DMS53 treated with DMSO at 0.1 percent for 48 hours (cell line): ENCODE measurements at regions not wholly inside any gene's neighbourhood (a gene's known extent, or its start where the extent isn't known, plus 50 kb on each side); places are given as distances from the start of the nearest gene placed in this dataset.
"Not testable (repeated sequence)": the region's sequence is repeated elsewhere in the genome, so short reads cannot be mapped to it uniquely, and the experiment has no call there.

Experiments
- DNase-seq: peaks from one replicate; lab custom pipeline; 2025; ENCODE audit not compliant: unreplicated experiment; lab: John Stamatoyannopoulos, UW

DNA sequence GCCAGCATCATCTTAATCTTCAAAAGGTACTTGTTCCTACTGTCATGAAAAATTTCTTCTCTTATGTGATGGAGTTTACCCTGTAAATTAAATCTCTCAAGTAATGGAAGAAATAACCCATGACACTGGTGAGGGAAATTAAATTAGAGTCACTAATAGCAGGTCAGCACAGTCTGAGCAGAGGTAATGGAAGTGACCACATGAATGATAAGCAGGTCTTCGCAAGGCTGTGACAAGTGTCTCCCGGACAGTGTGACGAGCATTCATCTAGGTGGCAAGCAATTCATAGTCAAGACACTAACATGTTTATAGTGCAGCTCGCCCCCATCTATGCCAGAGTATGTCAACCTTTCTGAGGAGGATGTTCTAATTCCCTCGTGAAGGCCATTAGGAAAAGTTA lies 249.2 kb downstream of the FRK start:
- no peak for DNase-seq

DNA sequence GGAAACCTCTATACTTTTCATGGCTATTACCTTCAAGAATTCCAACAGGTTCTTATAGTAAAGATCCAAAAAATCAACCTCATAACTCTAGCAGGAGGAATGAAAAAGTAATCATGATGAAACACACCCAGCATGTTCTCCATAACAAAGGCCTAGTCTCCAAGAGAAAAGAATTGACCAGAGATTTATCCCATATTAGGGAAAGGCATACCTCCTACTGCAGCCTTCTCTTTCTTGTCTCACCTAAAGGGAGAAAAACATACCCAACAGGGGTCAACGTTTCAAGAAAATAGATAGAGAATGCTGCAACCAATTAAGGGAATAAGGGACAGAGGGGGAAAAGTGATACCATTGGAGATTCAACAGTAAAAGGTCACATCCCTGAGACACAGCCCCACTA lies 262.5 kb downstream of the FRK start:
- DNase-seq: no peak

DNA sequence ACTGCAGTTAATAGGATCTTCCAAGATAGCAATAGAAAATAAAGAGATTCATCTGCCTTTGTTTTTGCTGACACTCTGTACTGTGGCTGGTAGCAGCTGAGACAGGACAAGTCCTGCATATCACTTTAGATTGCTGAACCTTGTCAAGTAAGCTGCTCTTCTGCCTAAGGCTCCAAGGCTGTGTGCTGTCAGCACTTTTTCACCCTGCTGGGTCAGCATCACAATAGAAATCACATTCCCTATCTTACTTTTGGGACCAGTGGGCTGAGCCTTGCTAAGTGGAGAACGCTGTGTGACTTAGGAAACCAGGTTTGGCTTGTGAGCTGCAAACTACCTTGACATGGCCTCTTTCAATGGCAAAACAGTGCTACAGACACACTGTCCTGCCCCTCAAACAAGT lies 263.9 kb downstream of the FRK start:
- no peak for DNase-seq

DNA sequence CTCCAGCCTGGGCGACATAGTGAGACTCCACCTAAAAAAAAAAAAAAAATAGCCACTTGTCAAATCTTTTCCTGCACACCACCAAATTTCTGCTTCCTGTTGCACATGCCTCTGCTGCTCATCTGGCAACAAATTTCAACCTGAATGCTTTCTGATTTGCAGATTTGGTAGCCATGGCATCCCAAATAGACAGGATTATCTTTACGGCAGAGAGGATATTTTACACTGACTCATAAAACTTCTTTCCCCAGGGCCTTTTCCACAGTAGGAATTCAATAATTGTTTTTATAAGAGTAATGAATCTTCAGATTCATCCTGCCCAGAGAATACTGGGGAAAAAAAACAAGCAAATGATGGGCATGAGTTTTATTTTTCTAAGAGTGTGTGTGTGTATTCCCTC lies 264.6 kb downstream of the FRK start:
- no peak for DNase-seq

DNA sequence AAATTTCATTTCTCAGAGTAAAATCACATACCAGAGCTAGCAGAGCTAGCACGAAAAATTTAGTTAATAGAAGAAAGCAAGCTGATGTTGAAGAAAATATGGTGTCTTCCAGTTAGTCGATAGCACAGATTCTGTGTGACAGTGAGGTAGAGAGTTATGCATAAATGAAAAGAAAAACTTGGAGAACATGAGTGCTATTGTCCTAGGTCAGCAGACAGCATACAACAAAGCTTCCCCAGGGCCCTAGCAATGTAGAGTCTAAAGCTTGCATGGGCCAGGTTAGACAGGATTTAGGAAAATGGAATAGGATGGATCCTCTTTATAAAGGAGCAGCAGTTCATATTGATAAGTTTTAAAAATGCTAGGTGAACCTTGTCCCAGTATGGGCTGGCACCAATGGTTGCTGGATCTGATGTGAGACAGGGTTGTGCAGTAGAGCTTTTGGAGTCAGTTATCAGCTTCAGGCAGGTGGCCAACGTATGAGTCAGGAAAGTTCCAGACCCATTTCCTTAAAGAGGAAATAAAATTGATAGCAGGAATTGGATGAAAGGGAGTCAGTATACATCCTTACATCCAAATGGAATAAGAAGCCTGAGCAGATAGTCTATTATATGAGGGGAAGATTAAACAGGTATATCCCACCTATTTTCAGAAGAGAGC lies 277.2 kb downstream of the FRK start:
- no peak for DNase-seq

DNA sequence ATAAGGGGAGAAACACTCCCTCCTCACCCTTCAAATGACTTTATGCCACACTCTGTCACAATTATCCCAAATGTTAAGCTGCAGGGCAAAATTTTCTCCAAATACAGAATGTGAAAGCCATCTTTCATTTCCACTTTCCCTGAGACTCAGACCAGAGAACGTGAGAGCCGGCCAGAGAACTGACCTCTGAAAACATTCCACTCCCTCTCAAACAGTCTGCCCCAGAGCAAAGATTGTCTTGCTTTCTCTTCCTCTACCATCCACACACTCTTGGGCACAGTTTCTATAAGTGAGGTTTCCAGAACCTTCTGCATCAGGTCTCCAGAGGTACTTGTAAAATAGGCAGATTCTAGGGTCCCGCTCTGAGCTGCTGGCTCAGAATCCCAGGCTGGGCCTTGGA lies 278.1 kb downstream of the FRK start:
- DNase-seq: no peak

DNA sequence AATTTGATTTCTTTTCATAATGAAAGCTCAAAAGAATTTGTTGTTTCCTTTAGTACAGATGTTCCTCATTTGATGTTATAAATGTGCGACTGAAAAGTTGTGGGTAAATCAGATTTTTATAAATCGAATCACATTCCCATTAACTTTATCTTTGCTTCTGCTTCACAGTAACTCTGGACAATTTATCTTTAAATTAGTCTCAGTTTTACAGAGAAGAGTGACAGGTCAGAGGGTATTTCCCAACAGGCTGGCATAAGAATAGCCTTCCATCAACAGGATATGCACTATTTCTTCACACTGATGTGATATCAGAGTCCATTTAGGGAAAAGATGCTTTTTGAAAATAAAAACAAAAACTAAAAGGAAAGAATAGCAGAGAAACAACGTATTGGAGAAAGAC lies 286.9 kb downstream of the FRK start:
- no peak for DNase-seq

DNA sequence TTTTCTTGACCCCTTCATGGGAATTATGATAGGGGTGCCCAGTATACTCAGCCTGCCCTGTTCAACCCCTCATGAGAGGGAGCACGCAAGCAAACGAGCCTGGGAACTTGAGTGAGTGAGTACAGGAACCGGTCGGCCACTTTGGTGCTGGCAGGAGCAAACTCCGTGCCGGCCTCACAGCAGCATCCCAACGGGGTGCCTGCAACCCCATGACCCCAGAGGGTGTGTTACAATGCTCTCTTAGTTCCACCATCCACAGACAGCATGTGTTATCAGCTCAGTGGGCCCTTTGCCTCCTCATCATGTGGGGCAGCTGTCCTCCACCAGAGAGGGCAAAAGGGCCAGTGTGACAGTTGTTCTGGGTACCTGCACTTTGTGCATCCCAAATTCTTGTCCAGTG lies 289.8 kb downstream of the FRK start:
- DNase-seq: no peak

DNA sequence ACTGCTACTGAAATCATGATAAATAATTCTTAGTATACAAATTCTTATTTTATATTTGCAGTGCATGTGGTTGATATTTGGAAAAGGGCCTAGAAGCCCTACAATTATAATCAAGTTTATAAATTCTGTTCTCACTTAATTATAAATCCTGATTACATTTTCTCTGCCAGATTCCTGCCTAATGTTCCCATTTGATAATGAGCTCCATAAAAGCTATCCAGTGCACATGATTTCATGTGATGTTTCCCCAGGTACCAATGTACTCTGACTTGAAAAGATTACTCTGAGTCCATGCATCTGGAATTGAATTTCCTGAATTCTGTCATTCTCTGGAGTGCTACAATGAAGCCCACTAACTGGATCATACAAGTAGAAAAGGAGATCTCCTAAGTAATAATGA lies 292.2 kb downstream of the FRK start:
- DNase-seq: no peak

DNA sequence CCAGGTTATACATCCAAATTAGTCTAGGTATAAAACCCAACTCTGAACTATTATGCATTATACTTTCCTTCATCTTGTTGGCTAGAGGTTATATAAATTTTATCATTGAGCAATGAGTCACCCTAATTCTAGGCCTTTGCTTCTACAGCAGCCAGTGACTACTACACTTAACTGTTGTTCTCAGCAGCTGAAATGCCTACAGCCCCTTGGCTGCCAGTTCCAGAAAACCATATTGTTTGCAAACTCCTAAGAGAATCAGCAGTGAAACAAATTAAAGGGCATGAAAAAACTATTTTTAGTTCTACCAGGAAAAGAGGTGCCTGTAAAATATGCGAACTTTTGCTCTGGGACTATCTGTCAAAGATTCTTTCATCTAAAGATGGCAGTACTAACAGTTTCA lies 292.8 kb downstream of the FRK start:
- no peak for DNase-seq

DNA sequence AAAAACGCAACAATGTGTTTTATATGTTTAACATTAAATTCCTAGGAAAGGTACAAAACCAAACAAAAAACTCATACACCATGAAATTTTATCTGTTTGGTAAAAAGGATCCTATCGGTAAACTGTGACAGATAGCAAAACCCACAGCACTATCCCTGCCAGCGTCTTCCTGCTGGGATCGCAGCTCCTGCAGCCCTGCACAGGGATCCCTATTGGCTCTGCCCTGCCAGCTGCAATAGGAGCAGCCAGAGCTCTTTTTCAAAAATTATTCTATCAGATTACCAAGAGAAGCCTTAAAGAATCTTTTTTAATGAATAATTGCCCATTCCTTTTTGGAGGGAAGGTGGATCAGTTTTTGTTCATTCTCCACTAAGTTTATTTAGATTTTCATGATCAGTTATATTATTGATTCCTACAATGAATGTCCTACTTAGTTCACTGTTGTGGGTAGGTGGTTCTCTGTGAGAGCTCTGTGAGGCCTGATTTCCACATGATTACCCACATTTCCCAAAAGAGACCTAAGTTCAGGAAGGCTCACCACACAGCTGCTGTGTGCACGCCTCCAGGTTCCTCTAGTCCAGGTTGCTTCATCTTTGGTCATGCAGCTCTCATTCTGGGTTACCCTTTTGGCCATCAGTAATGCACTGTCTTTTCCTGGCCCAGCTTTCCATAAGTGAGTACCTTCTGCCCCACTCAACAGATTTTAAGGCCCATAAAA lies 293.8 kb downstream of the FRK start:
- DNase-seq: no peak

DNA sequence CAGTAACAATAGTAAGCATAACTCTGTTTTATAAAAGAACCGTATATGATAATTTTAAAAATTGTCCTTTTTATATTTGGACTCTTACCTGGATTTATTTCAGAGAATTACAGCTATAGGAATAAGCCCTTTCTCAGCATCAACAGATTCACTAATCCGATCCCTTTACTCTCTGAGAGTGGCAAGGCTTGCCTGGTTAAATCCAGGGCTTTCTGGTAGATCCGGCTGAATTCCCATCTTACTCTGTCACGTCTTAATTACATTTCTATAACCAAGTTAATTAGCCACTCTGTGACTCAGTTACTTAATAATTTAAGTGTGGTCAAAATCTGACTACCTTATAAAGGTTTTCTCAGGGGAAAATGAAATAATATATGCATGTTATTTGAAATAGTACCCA lies 294.7 kb downstream of the FRK start:
- no peak for DNase-seq

DNA sequence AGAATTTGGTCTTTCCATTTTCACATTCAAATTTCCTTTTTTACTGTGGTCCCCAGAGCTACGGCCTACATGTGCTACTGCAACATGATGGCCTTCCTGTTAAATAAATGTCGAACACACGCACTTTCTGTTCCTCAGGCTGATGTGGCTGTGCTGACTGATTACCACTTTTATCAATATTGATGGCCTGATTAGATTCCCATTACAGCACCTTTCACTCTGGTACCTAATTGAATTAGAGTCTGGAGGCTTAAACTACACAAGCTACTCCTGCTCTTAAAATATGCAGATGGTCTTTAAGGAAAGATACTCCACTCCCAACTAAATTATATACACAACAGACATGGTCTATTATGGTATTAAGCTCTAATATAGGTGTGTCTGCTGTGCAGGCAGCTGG lies 301.6 kb downstream of the FRK start:
- no peak for DNase-seq

DNA sequence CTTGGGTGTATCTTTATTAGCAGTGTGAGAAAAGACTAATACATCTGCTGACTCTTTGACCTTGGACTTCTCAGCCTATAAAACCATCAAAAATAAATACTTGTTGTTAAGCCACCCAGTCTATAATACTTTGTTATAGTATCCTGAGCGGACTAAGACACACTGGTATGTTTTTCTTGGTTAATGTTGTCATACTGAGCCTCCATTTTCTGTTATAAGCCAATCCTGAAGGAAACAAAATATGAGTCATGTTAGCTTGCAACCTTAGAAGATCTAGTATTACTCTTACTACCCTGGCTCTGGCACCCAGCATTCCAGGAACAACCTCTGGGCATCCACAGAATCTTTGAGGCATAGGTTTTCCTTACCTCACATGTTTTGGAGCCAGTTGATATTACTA lies 307.2 kb downstream of the FRK start:
- no peak for DNase-seq

DNA sequence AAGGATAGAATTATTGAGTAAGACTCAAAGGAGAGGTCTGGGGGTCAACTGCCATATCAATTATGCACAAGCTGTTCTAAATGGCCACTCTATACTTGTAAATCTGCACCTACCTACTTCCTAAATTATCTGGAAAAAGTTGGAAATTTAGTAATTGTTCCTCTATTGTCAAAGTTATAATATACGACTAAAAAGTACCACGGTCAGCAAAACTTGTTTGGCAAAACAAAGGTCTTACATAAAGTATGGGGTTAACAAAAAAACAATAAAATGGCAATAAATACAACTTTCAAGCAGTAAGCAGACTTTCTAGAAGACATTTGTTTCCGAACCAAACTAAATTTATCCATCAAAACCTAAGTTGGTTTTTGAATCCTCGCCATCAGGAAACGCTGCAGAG lies 309.7 kb downstream of the FRK start:
- no peak for DNase-seq

DNA sequence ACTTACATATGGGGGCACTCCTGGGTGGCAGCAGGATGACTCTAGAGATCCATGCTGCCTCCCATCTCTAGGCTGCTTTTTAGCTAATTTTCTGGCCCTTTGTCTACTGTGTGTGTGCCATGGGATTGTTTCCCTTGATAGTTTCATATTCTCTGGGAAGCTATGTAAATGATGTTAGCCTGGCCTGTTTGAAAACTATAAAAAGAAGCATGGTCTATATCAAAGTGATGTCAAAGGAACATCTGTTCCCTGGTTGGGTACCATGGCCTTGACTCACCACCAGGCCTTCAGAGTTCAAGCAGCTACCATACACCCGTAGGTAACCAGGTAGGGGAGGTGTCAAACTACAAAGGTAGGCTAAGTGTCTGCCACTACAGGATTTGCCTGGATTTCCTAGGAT lies 310.4 kb downstream of the FRK start:
- no peak for DNase-seq

DNA sequence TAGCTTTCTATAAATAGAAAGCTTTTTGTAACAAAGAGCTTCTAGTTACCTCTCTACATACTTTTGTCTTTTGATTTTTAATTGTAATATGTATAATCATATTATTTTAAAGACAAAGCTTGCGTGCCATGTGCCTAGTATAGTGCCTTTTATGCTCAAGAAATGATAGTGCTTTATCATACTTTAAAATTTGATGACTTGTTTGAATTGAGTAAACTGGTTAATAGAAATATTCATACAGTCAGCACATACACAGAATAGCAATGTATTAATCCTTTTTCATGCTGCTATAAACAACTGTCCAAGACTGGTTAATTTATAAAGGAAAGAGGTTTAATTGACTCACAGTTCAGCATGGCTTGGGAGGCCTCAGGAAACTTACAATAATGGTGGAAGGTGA lies 313.0 kb downstream of the FRK start:
- DNase-seq: no peak

DNA sequence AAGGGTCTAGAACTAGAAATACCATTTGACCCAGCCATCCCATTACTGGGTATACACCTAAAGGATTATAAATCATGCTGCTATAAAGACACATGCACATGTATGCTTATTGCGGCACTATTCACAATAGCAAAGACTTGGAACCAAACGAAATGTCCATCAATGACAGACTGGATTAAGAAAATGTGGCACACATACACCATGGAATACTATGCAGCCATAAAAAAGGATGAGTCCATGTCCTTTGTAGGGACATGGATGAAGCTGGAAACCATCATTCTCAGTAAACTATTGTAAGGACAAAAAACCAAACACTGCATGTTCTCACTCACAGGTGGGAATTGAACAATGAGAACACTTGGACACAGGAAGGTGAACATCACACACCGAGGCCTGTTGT lies 314.1 kb downstream of the FRK start:
- not testable (repeated sequence) for DNase-seq

DNA sequence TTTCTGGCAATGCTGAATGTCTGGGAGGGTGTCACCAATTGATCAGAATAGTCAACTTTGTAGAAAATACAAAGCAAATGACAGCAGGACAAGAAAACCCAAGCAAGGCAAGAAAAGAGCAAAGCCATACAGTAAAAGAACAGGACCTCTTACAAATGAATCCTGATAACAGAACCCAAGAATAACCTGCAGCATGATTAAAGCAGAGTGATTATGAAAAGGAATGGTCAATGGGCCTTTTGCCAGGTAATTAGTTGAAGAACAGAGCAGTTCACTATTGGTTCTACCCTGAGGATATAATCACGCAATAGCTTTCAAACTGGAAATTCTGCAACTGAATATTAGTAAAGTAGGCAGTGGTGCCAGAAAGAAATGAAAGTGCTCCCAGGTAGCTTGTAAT lies 319.8 kb downstream of the FRK start:
- no peak for DNase-seq

DNA sequence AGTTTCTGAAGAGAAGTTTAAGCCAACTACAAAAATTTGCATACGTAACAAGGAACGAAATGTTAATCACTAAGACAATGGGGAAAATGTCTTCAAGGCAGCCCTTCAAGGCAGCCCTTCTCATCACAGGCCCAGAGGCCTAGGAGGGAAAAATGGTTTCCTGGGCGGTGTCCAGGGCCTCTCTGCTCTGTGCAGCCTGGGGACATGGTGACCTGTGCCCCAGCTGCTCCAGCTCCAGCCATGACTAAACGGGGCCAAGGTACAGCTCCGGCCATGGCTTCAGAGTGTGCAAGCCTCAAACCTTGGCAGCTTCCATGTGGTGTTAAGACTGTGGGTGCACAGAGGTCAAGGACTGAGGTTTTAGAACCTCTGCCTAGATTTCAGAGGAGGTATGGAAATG lies 325.1 kb downstream of the FRK start:
- DNase-seq: no peak

DNA sequence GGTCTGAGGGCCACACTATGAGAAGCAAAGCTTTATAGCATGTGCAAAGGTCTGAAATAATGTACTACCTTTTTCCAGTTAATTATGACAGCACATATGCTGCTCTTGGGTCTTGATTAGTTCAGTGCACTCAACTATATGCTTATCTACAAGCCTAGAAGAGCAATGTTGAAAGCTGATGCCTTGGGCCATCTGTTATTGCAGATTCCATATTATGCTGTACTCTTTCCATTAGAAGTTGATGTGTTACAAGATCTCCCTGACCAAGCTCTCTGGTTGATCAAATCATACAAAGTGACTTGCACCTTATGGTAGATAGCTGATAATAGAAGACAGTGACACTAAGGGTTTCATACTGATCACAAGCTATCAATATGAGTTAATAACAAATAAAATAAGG lies 327.3 kb downstream of the FRK start:
- DNase-seq: no peak

DNA sequence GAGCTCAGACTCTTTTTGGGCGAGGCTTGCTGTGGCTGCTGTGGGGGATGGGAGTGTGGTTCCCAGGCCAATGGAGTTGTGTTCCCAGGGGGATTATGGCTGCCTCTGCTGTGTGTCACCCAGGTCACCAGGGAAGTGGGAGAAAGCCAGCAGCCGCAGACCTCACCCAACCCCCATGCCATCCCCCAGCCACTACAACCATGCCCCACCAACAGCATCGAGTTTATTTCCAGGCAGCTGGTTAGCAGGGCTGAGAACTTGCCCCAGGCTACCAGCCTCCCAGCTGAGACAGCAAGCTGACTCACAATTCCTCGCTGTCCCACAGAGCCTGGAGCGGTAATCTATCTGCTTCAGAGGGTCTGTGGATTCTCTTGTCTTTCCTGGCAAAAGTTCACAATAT lies 331.7 kb downstream of the FRK start:
- DNase-seq: no peak

DNA sequence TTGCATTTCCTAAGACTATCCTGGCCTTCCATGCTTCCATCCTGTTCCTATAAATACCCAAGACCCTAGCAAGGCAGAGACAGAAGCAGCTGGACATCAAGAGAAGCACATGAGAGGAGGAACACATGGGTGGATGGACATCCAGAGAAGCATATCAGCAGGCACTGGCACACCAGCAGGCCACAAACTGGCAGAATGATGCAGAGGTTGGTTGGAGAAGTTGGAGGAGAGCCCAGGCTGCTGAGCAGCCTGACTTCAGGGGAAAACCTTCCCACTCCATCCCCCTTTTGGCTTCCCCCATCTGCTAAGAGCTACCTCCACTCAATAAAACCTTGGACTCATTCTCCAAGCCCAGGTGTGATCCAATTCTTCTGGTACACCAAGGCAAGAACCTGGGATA lies 332.5 kb downstream of the FRK start:
- no peak for DNase-seq
